T-helper 2 cell treated with Interferon-gamma antibody and Interleukin-4, amounts not matched to agents 5 μg/mL and 100 μg/mL, for 36 hours (primary cell): ENCODE measurements at regions not wholly inside any gene's neighbourhood (a gene's known extent, or its start where the extent isn't known, plus 50 kb on each side); places are given as distances from the start of the nearest gene placed in this dataset.

Source experiments
- DNase-seq: peaks from one replicate; pipeline ENCODE4 v3.0.0; 2021; ENCODE audit warnings: low spot score
- H3K27ac Mint-ChIP-seq: one replicate; pipeline ENCODE4 v1.8.0; 2021; ENCODE audit warnings: mild to moderate bottlenecking, mixed read lengths
- H3K27me3 Mint-ChIP-seq: one replicate; pipeline ENCODE4 v1.8.0; 2021; ENCODE audit warnings: low read depth, mixed read lengths
- H3K36me3 Mint-ChIP-seq: one replicate; pipeline ENCODE4 v1.8.0; 2021; ENCODE audit warnings: low read depth, mixed read lengths
- H3K4me1 Mint-ChIP-seq: one replicate; pipeline ENCODE4 v1.8.0; 2021; ENCODE audit warnings: low read depth, mixed read lengths
- H3K4me3 Mint-ChIP-seq: one replicate; pipeline ENCODE4 v1.8.0; 2022; ENCODE audit warnings: mild to moderate bottlenecking, moderate library complexity, mixed read lengths
- H3K9me3 Mint-ChIP-seq: one replicate; pipeline ENCODE4 v1.8.0; 2021; ENCODE audit warnings: mixed read lengths

GRCh38 chr12:60279221-60279620 is 683.4 kb downstream of the SLC16A7 start:
- no peak overlapping the region for H3K27ac Mint-ChIP-seq
- no peak overlapping the region for H3K4me3 Mint-ChIP-seq
- H3K27me3 Mint-ChIP-seq, result no peaks in the 10 kb centered on the region
- no peak for DNase-seq
- no peaks in the 10 kb centered on the region for H3K36me3 Mint-ChIP-seq
- H3K9me3 Mint-ChIP-seq, result no peaks in the 10 kb centered on the region
- no peaks in the 10 kb centered on the region for H3K4me1 Mint-ChIP-seq

- H3K9me3 Mint-ChIP-seq, result no peaks in the 10 kb centered on the region
- no peaks in the 10 kb centered on the region for H3K4me1 Mint-ChIP-seq
- H3K27me3 Mint-ChIP-seq, result no peaks in the 10 kb centered on the region
- H3K36me3 Mint-ChIP-seq, result no peaks in the 10 kb centered on the region
- H3K27ac Mint-ChIP-seq, result no peak overlapping the region
- DNase-seq, result no peak
- no peak overlapping the region for H3K4me3 Mint-ChIP-seq
Measured at GRCh38 chr12:60281522-60281921, 685.7 kb downstream of the SLC16A7 start.

- Mint-ChIP-seq H3K4me3 (no peak overlapping the region), H3K27ac (no peak overlapping the region), H3K4me1 (no peaks in the 10 kb centered on the region), H3K27me3 (no peaks in the 10 kb centered on the region), H3K9me3 (peaks cover 20% of the 10 kb centered on the region), H3K36me3 (no peaks in the 10 kb centered on the region)
- DNase-seq, result no peak
Measured at GRCh38 chr12:60290532-60290931, 694.7 kb downstream of the SLC16A7 start.

GRCh38 chr12:60308366-60308991 is 712.6 kb downstream of the SLC16A7 start:
- Mint-ChIP-seq H3K27me3 (no peaks in the 10 kb centered on the region), H3K9me3 (no peaks in the 10 kb centered on the region), H3K4me1 (no peaks in the 10 kb centered on the region), H3K36me3 (no peaks in the 10 kb centered on the region), H3K27ac (no peak overlapping the region), H3K4me3 (no peak overlapping the region)
- no peak for DNase-seq

GRCh38 chr12:60311940-60312339 is 716.1 kb downstream of the SLC16A7 start:
- no peak for DNase-seq
- no peaks in the 10 kb centered on the region for H3K36me3 Mint-ChIP-seq
- H3K27ac Mint-ChIP-seq, result no peak overlapping the region
- H3K4me3 Mint-ChIP-seq, result no peak overlapping the region
- H3K4me1 Mint-ChIP-seq, result no peaks in the 10 kb centered on the region
- no peaks in the 10 kb centered on the region for H3K9me3 Mint-ChIP-seq
- no peaks in the 10 kb centered on the region for H3K27me3 Mint-ChIP-seq

GRCh38 chr12:60317361-60317760 is 721.5 kb downstream of the SLC16A7 start:
- no peak for DNase-seq
- H3K36me3 Mint-ChIP-seq, result no peaks in the 10 kb centered on the region
- H3K4me3 Mint-ChIP-seq, result no peak overlapping the region
- H3K27ac Mint-ChIP-seq, result no peak overlapping the region
- no peaks in the 10 kb centered on the region for H3K27me3 Mint-ChIP-seq
- H3K9me3 Mint-ChIP-seq, result no peaks in the 10 kb centered on the region
- H3K4me1 Mint-ChIP-seq, result no peaks in the 10 kb centered on the region

GRCh38 chr12:60324746-60325145 is 728.9 kb downstream of the SLC16A7 start:
- no peak for DNase-seq
- Mint-ChIP-seq H3K36me3 (no peaks in the 10 kb centered on the region), H3K27me3 (no peaks in the 10 kb centered on the region), H3K9me3 (no peaks in the 10 kb centered on the region), H3K4me3 (no peak overlapping the region), H3K4me1 (no peaks in the 10 kb centered on the region), H3K27ac (no peak overlapping the region)

GRCh38 chr12:60333461-60333860 is 737.6 kb downstream of the SLC16A7 start:
- Mint-ChIP-seq H3K27me3 (no peaks in the 10 kb centered on the region), H3K4me3 (no peak overlapping the region), H3K27ac (no peak overlapping the region), H3K9me3 (no peaks in the 10 kb centered on the region), H3K36me3 (no peaks in the 10 kb centered on the region), H3K4me1 (no peaks in the 10 kb centered on the region)
- no peak for DNase-seq

- Mint-ChIP-seq H3K4me1 (no peaks in the 10 kb centered on the region), H3K27ac (no peak overlapping the region), H3K27me3 (no peaks in the 10 kb centered on the region), H3K4me3 (no peak overlapping the region), H3K36me3 (no peaks in the 10 kb centered on the region), H3K9me3 (no peaks in the 10 kb centered on the region)
- no peak for DNase-seq
Measured at GRCh38 chr12:60335745-60336144, 739.9 kb downstream of the SLC16A7 start.

GRCh38 chr12:60337839-60338549 is 742.2 kb downstream of the SLC16A7 start:
- Mint-ChIP-seq H3K9me3 (no peaks in the 10 kb centered on the region), H3K27ac (no peak overlapping the region)
- DNase-seq, result no peak

GRCh38 chr12:60345442-60345841 is 749.6 kb downstream of the SLC16A7 start:
- Mint-ChIP-seq H3K36me3 (no peaks in the 10 kb centered on the region), H3K27me3 (no peaks in the 10 kb centered on the region), H3K4me3 (no peak overlapping the region), H3K9me3 (no peaks in the 10 kb centered on the region), H3K4me1 (no peaks in the 10 kb centered on the region), H3K27ac (no peak overlapping the region)
- DNase-seq, result no peak

More at GRCh38 chr12:60337839-60338549, 742.2 kb downstream of the SLC16A7 start:
- H3K27me3 Mint-ChIP-seq, result no peaks in the 10 kb centered on the region
- H3K4me1 Mint-ChIP-seq, result no peaks in the 10 kb centered on the region
- no peaks in the 10 kb centered on the region for H3K36me3 Mint-ChIP-seq
- H3K4me3 Mint-ChIP-seq, result no peak overlapping the region

- H3K27ac Mint-ChIP-seq, result no peak overlapping the region
- H3K9me3 Mint-ChIP-seq, result no peaks in the 10 kb centered on the region
- no peak for DNase-seq
- no peaks in the 10 kb centered on the region for H3K27me3 Mint-ChIP-seq
- no peaks in the 10 kb centered on the region for H3K4me1 Mint-ChIP-seq
- H3K4me3 Mint-ChIP-seq, result no peak overlapping the region
- H3K36me3 Mint-ChIP-seq, result no peaks in the 10 kb centered on the region
Measured at GRCh38 chr12:60349232-60349978, 753.6 kb downstream of the SLC16A7 start.

- no peaks in the 10 kb centered on the region for H3K4me1 Mint-ChIP-seq
- no peak for DNase-seq
- no peak overlapping the region for H3K27ac Mint-ChIP-seq
- no peak overlapping the region for H3K4me3 Mint-ChIP-seq
- no peaks in the 10 kb centered on the region for H3K27me3 Mint-ChIP-seq
- no peaks in the 10 kb centered on the region for H3K9me3 Mint-ChIP-seq
- no peaks in the 10 kb centered on the region for H3K36me3 Mint-ChIP-seq
Measured at GRCh38 chr12:60387356-60387755, 791.5 kb downstream of the SLC16A7 start.

GRCh38 chr12:60391051-60391450 is 795.2 kb downstream of the SLC16A7 start:
- DNase-seq, result no peak
- H3K36me3 Mint-ChIP-seq, result no peaks in the 10 kb centered on the region
- H3K4me3 Mint-ChIP-seq, result no peak overlapping the region
- H3K27ac Mint-ChIP-seq, result no peak overlapping the region
- H3K27me3 Mint-ChIP-seq, result no peaks in the 10 kb centered on the region
- H3K4me1 Mint-ChIP-seq, result no peaks in the 10 kb centered on the region
- H3K9me3 Mint-ChIP-seq, result no peaks in the 10 kb centered on the region
